Neural progenitor cell (in vitro differentiated cells): ENCODE measurements at regions not wholly inside any gene's neighbourhood (a gene's known extent, or its start where the extent isn't known, plus 50 kb on each side); places are given as distances from the start of the nearest gene placed in this dataset.

ENCODE experiments used
- DNase-seq: peaks from one replicate; pipeline ENCODE4 v3.0.0-alpha.2; 2016; ENCODE audit warnings: low spot score
- H2AFZ ChIP-seq: fragments of 200-600 bp; sonication (generic); replicated peaks from 2 replicates; pipeline ENCODE4 v1.6.1; 2016; ENCODE audit warnings: antibody characterized with exemption
- H3F3A ChIP-seq: fragments of 200-600 bp; sonication (generic); 2 replicates; pipeline ENCODE4 v1.6.1; 2016; ENCODE audit warnings: antibody characterized with exemption, low read depth
- H3K27ac ChIP-seq: fragments of 200-600 bp; sonication (generic); 2 replicates; pipeline ENCODE4 v1.5.1; 2016; ENCODE audit warnings: mild to moderate bottlenecking
- H3K27me3 ChIP-seq: fragments of 200-600 bp; sonication (generic); 2 replicates; pipeline ENCODE4 v1.6.1; 2016; ENCODE audit warnings: mild to moderate bottlenecking, moderate library complexity
- H3K36me3 ChIP-seq: fragments of 200-600 bp; sonication (generic); 2 replicates; pipeline ENCODE4 v1.5.1; 2016
- H3K4me1 ChIP-seq: fragments of 200-600 bp; sonication (generic); 2 replicates; pipeline ENCODE4 v1.6.1; 2016; ENCODE audit warnings: mixed run types
- H3K4me2 ChIP-seq: fragments of 200-600 bp; sonication (generic); 2 replicates; pipeline ENCODE4 v1.6.1; 2016
- H3K4me3 ChIP-seq: fragments of 200-600 bp; sonication (generic); 2 replicates; pipeline ENCODE4 v1.5.1; 2016
- H3K79me2 ChIP-seq: fragments of 200-600 bp; sonication (generic); 2 replicates; pipeline ENCODE4 v1.6.1; 2016; ENCODE audit warnings: low read depth
- H3K9ac ChIP-seq: fragments of 200-600 bp; sonication (generic); 2 replicates; pipeline ENCODE4 v1.6.1; 2016
- H3K9me3 ChIP-seq: fragments of 200-600 bp; sonication (generic); 2 replicates; pipeline ENCODE4 v1.5.1; 2016; ENCODE audit warnings: low read depth
- H4K20me1 ChIP-seq: fragments of 200-600 bp; sonication (generic); 2 replicates; pipeline ENCODE4 v1.6.1; 2016; ENCODE audit warnings: low read depth
- H3K27ac Mint-ChIP-seq: 3 replicates; pipeline ENCODE4 v1.8.0; 2021; ENCODE audit warnings: mixed read lengths
- H3K27me3 Mint-ChIP-seq: 2 replicates; pipeline ENCODE4 v1.8.0; 2022; ENCODE audit warnings: low read depth, mild to moderate bottlenecking, inconsistent platforms, moderate library complexity, mixed read lengths; ENCODE audit not compliant: insufficient read depth
- H3K36me3 Mint-ChIP-seq: 3 replicates; pipeline ENCODE4 v1.8.0; 2021; ENCODE audit warnings: mixed read lengths
- H3K4me1 Mint-ChIP-seq: 3 replicates; pipeline ENCODE4 v1.8.0; 2021; ENCODE audit warnings: mixed read lengths
- H3K4me3 Mint-ChIP-seq: 3 replicates; pipeline ENCODE4 v1.8.0; 2021; ENCODE audit warnings: mild to moderate bottlenecking, moderate library complexity, mixed read lengths
- H3K9me3 Mint-ChIP-seq: 3 replicates; pipeline ENCODE4 v1.8.0; 2020; ENCODE audit warnings: mixed read lengths
- EZH2 ChIP-seq: fragments of 200-600 bp; sonication (generic); IDR thresholded peaks from 2 replicates; pipeline ENCODE4 v1.6.1; 2017; ENCODE audit warnings: antibody characterized with exemption, mild to moderate bottlenecking, moderate library complexity
- EZH2phosphoT487 ChIP-seq: fragments of 200-600 bp; sonication (generic); IDR thresholded peaks from 2 replicates; pipeline ENCODE4 v1.6.1; 2017; ENCODE audit warnings: antibody characterized with exemption
- TF ChIP-seq, protein P1 (sequence below): fragments of 200-600 bp; sonication (generic); IDR thresholded peaks from 2 replicates; pipeline ENCODE4 v1.5.1; 2017; ENCODE audit warnings: antibody characterized with exemption, mild to moderate bottlenecking

DNA sequence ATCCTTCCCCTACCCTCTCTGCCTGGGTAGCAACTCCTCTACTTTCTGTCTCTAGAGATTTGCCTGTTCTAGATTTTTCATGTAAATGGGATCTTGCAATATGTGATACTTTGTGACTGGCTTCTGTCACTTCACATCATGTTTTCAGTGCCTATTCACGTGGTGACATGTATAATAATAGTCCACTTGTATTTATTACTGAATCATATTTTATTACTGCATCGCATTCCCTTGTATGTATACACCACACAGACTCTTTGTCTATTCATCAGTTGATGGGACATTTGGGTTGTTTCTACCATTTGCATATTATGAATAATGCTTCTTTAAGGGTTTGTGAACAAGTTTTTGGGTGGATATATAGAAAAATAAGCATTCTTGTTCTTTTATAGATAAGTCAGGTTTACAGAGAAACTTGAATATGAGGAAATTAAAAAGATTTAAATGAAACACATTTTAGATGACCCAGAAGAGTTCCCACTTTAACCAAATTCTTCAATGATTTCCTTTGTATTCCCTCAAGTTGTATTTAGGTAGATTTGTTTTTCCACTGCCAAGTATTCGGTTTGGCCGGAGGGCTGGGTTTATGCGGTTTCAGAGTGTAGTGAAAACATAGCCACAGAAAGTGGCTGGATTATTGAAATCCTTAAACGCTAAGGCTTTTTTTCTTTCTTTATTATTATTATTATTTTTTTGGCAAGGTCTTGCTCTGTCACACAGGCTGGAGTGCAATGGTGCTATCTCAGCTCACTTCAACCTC, 178.7 kb upstream of the TMTC1 start:
- Histone ChIP-seq H4K20me1 (no peaks in the 10 kb centered on the region), H3K4me2 (no peak overlapping the region), H3K27me3 (no peaks in the 10 kb centered on the region), H2AFZ (no peak overlapping the region), H3K9me3 (no peaks in the 10 kb centered on the region), H3K36me3 (no peaks in the 10 kb centered on the region), H3K4me3 (no peak overlapping the region), H3K27ac (no peak overlapping the region), H3K79me2 (no peaks in the 10 kb centered on the region), H3K4me1 (no peaks in the 10 kb centered on the region), H3F3A (no peaks in the 10 kb centered on the region), H3K9ac (no peak overlapping the region)
- Mint-ChIP-seq H3K4me1 (peaks cover 21% of the 10 kb centered on the region), H3K36me3 (no peaks in the 10 kb centered on the region), H3K9me3 (no peaks in the 10 kb centered on the region), H3K27ac (no peak overlapping the region), H3K4me3 (no peak overlapping the region), H3K27me3 (no peaks in the 10 kb centered on the region)
- TF ChIP-seq, protein P1, sequence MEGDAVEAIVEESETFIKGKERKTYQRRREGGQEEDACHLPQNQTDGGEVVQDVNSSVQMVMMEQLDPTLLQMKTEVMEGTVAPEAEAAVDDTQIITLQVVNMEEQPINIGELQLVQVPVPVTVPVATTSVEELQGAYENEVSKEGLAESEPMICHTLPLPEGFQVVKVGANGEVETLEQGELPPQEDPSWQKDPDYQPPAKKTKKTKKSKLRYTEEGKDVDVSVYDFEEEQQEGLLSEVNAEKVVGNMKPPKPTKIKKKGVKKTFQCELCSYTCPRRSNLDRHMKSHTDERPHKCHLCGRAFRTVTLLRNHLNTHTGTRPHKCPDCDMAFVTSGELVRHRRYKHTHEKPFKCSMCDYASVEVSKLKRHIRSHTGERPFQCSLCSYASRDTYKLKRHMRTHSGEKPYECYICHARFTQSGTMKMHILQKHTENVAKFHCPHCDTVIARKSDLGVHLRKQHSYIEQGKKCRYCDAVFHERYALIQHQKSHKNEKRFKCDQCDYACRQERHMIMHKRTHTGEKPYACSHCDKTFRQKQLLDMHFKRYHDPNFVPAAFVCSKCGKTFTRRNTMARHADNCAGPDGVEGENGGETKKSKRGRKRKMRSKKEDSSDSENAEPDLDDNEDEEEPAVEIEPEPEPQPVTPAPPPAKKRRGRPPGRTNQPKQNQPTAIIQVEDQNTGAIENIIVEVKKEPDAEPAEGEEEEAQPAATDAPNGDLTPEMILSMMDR: no peak
- TF ChIP-seq EZH2phosphoT487 (no peak), EZH2 (no peak)
- DNase-seq: no peak

GRCh38 chr12:29961231-29961630, 177.5 kb upstream of the TMTC1 start:
- H3K27ac ChIP-seq: no peak overlapping the region
- no peaks in the 10 kb centered on the region for H3K27me3 Mint-ChIP-seq
- no peaks in the 10 kb centered on the region for H3K79me2 ChIP-seq
- no peaks in the 10 kb centered on the region for H3K9me3 Mint-ChIP-seq
- H3K4me1 ChIP-seq: no peaks in the 10 kb centered on the region
- no peak overlapping the region for H3K4me2 ChIP-seq
- no peaks in the 10 kb centered on the region for H4K20me1 ChIP-seq
- H3K27ac Mint-ChIP-seq: no peak overlapping the region
- no peak overlapping the region for H3K9ac ChIP-seq
- H3K4me3 Mint-ChIP-seq: no peak overlapping the region
- TF ChIP-seq EZH2 (no peak), EZH2phosphoT487 (no peak)
- TF ChIP-seq, protein P1: no peak
- H3K36me3 Mint-ChIP-seq: no peaks in the 10 kb centered on the region
- peaks cover 16% of the 10 kb centered on the region for H3K4me1 Mint-ChIP-seq
- H3K4me3 ChIP-seq: no peak overlapping the region
- DNase-seq: no peak
- no peaks in the 10 kb centered on the region for H3F3A ChIP-seq
- no peaks in the 10 kb centered on the region for H3K27me3 ChIP-seq
- H3K36me3 ChIP-seq: no peaks in the 10 kb centered on the region
- no peak overlapping the region for H2AFZ ChIP-seq
- H3K9me3 ChIP-seq: no peaks in the 10 kb centered on the region

DNA sequence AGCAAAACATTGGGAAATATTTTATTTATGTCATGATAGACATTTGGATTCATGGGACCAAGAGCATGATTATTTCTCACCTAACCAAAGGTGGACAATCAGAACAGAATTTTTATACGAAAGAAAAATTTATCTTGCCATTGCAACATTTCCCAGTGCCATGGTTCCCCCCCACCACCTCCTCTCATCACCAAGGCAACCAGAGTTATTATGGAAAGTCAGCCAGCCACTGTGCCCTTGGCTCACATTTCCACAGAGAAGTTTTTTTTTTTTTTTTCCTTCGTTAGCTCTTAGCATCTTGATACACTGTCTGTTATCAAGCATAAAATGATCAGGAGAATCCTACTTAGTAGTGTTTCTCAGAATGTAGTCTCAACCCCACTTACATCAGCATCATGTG, 176.4 kb upstream of the TMTC1 start:
- Mint-ChIP-seq H3K9me3 (no peaks in the 10 kb centered on the region), H3K4me1 (peaks cover 16% of the 10 kb centered on the region), H3K4me3 (no peak overlapping the region), H3K36me3 (no peaks in the 10 kb centered on the region), H3K27ac (no peak overlapping the region), H3K27me3 (no peaks in the 10 kb centered on the region)
- Histone ChIP-seq H3K36me3 (no peaks in the 10 kb centered on the region), H3K27ac (no peak overlapping the region), H3K9ac (no peak overlapping the region), H4K20me1 (no peaks in the 10 kb centered on the region), H3K4me3 (no peak overlapping the region), H3K4me2 (no peak overlapping the region), H3F3A (no peaks in the 10 kb centered on the region), H3K27me3 (no peaks in the 10 kb centered on the region), H3K79me2 (no peaks in the 10 kb centered on the region), H2AFZ (no peak overlapping the region), H3K9me3 (no peaks in the 10 kb centered on the region), H3K4me1 (no peaks in the 10 kb centered on the region)
- no peak for DNase-seq
- TF ChIP-seq, protein P1: no peak
- TF ChIP-seq EZH2phosphoT487: no peak
- no peak for TF ChIP-seq EZH2
